Natural killer cell (primary cell): ENCODE measurements at regions not wholly inside any gene's neighbourhood (a gene's known extent, or its start where the extent isn't known, plus 50 kb on each side); places are given as distances from the start of the nearest gene placed in this dataset.

ENCODE experiments used
- ATAC-seq, 3 donors: fragments of 150-1000 bp in 2 of 3; fragments of 200-7000 bp in 1 of 3; cut with Tn5 transposase; 1 replicate in 1 of 3; 2 replicates in 2 of 3; pipeline ENCODE4 v1.10.0; 2021; ENCODE audit warnings: mild to moderate bottlenecking in 2 of 3, moderate library complexity in 2 of 3
- DNase-seq, 2 donors: peaks; one replicate each; pipeline versions ENCODE4 v3.0.0 to v3.0.0-alpha.2; 2013 to 2021; ENCODE audit warnings: mixed read lengths in 1 of 2
- H3K27ac ChIP-seq: one replicate; pipeline ENCODE4 v1.5.1; 2013; ENCODE audit warnings: mild to moderate bottlenecking, low read length
- H3K27me3 ChIP-seq: one replicate; pipeline ENCODE4 v1.6.1; 2013; ENCODE audit warnings: low read length; ENCODE audit not compliant: control insufficient read depth, insufficient read depth
- H3K36me3 ChIP-seq: one replicate; pipeline ENCODE4 v1.6.1; 2013; ENCODE audit warnings: low read length; ENCODE audit not compliant: control insufficient read depth, insufficient read depth
- H3K4me1 ChIP-seq: one replicate; pipeline ENCODE4 v1.6.1; 2013; ENCODE audit warnings: low read length; ENCODE audit not compliant: control insufficient read depth, insufficient read depth
- H3K4me3 ChIP-seq: one replicate; pipeline ENCODE4 v1.5.1; 2013; ENCODE audit warnings: low read length
- H3K9me3 ChIP-seq: one replicate; pipeline ENCODE4 v1.6.1; 2013; ENCODE audit warnings: low read length; ENCODE audit not compliant: control insufficient read depth, insufficient read depth
- H3K27ac Mint-ChIP-seq, 2 donors: one replicate each; pipeline ENCODE4 v1.8.0; 2022; ENCODE audit warnings: mild to moderate bottlenecking in 2 of 2, mixed read lengths in 2 of 2, moderate library complexity in 1 of 2
- H3K27me3 Mint-ChIP-seq, 2 donors: one replicate each; pipeline ENCODE4 v1.8.0; 2022; ENCODE audit warnings: low read depth in 2 of 2, mixed read lengths in 2 of 2
- H3K36me3 Mint-ChIP-seq: one replicate; pipeline ENCODE4 v1.8.0; 2022; ENCODE audit warnings: mixed read lengths
- H3K4me1 Mint-ChIP-seq, 2 donors: one replicate each; pipeline ENCODE4 v1.8.0; 2022; ENCODE audit warnings: mixed read lengths in 2 of 2
- H3K4me3 Mint-ChIP-seq: one replicate; pipeline ENCODE4 v1.8.0; 2022; ENCODE audit warnings: mild to moderate bottlenecking, moderate library complexity, mixed read lengths
- H3K9me3 Mint-ChIP-seq, 2 donors: one replicate each; pipeline ENCODE4 v1.8.0; 2022; ENCODE audit warnings: mixed read lengths in 2 of 2
- CTCF ChIP-seq: fragments of 200-600 bp; IDR thresholded peaks from one replicate; pipeline ENCODE4 v1.8.0; 2022; ENCODE audit warnings: antibody characterized with exemption
- WGBS: methylation state at CpG from one replicate; pipeline ENCODE4 v1.1.7; 2013; ENCODE audit warnings: missing lambda C conversion rate; ENCODE audit not compliant: insufficient coverage; 5-methylcytosine and 5-hydroxymethylcytosine counted together
- intact Hi-C: fragments of 100-400 bp; cut with micrococcal nuclease; formaldehyde crosslinking; loops from one replicate; pipeline ENCODE4 v1.14.2; 2022

GRCh38 chr16:26744430-26744829 is 322.3 kb upstream of the C16orf82 start:
- DNase-seq (no peak), ATAC-seq (no peak)
- Histone ChIP-seq H3K27ac (no peak overlapping the region), H3K4me1 (no peaks in the 10 kb centered on the region), H3K27me3 (no peaks in the 10 kb centered on the region), H3K4me3 (no peak overlapping the region), H3K9me3 (no peaks in the 10 kb centered on the region), H3K36me3 (no peaks in the 10 kb centered on the region)
- H3K36me3 Mint-ChIP-seq = no peaks in the 10 kb centered on the region
- H3K4me3 Mint-ChIP-seq = no peak overlapping the region
- H3K4me1 Mint-ChIP-seq = no peaks in the 10 kb centered on the region
- no peak for TF ChIP-seq CTCF
- intact Hi-C loops = no loop called here
- 56% methylated on average over 4 of the region's 5 CpGs for WGBS
- peaks cover 0 to 2% of the 10 kb centered on the region in 2 donors for H3K9me3 Mint-ChIP-seq
- peaks cover 5 to 7% of the 10 kb centered on the region in 2 donors for H3K27me3 Mint-ChIP-seq
- no peak overlapping the region for H3K27ac Mint-ChIP-seq

GRCh38 chr16:26747760-26748159 is 319.0 kb upstream of the C16orf82 start:
- H3K27me3 ChIP-seq = no peaks in the 10 kb centered on the region
- intact Hi-C loops = no loop called here
- no peak for TF ChIP-seq CTCF

GRCh38 chr16:26749072-26749471 is 317.7 kb upstream of the C16orf82 start:
- no peaks in the 10 kb centered on the region for H3K4me1 Mint-ChIP-seq
- peaks cover 5 to 7% of the 10 kb centered on the region in 2 donors for H3K27me3 Mint-ChIP-seq
- TF ChIP-seq CTCF = no peak
- ATAC-seq (no peak), DNase-seq (no peak)
- H3K27me3 ChIP-seq = no peaks in the 10 kb centered on the region
- no peak overlapping the region for H3K4me3 ChIP-seq
- no CpG with 5 or more reads among the region's 2 CpGs for WGBS
- H3K27ac Mint-ChIP-seq = no peak overlapping the region
- no peaks in the 10 kb centered on the region for H3K9me3 ChIP-seq
- H3K4me1 ChIP-seq = no peaks in the 10 kb centered on the region
- no peaks in the 10 kb centered on the region for H3K36me3 ChIP-seq
- H3K27ac ChIP-seq = no peak overlapping the region
- peaks cover 0 to 2% of the 10 kb centered on the region in 2 donors for H3K9me3 Mint-ChIP-seq
- no peak overlapping the region for H3K4me3 Mint-ChIP-seq
- no peaks in the 10 kb centered on the region for H3K36me3 Mint-ChIP-seq
- intact Hi-C loops = no loop called here

More at GRCh38 chr16:26747760-26748159, 319.0 kb upstream of the C16orf82 start:
- WGBS = 43% methylated on average over 4 of the region's 4 CpGs
- peaks cover 0 to 2% of the 10 kb centered on the region in 2 donors for H3K9me3 Mint-ChIP-seq
- Histone ChIP-seq H3K4me1 (no peaks in the 10 kb centered on the region), H3K27ac (no peak overlapping the region), H3K9me3 (no peaks in the 10 kb centered on the region), H3K36me3 (no peaks in the 10 kb centered on the region), H3K4me3 (no peak overlapping the region)
- H3K27ac Mint-ChIP-seq = no peak overlapping the region
- peaks cover 5 to 7% of the 10 kb centered on the region in 2 donors for H3K27me3 Mint-ChIP-seq
- no peaks in the 10 kb centered on the region for H3K4me1 Mint-ChIP-seq
- DNase-seq (no peak), ATAC-seq (no peak)
- H3K4me3 Mint-ChIP-seq = no peak overlapping the region
- H3K36me3 Mint-ChIP-seq = no peaks in the 10 kb centered on the region

- no peaks in the 10 kb centered on the region for H3K9me3 ChIP-seq
- H3K4me3 Mint-ChIP-seq = no peak overlapping the region
- H3K4me1 Mint-ChIP-seq = no peaks in the 10 kb centered on the region
- no peaks in the 10 kb centered on the region for H3K4me1 ChIP-seq
- H3K27ac Mint-ChIP-seq = no peak overlapping the region
- peaks cover 0 to 12% of the 10 kb centered on the region in 2 donors for H3K27me3 Mint-ChIP-seq
- intact Hi-C loops = no loop called here
- 90% methylated on average over 2 of the region's 2 CpGs for WGBS
- H3K9me3 Mint-ChIP-seq = peaks cover 8 to 11% of the 10 kb centered on the region in 2 donors
- no peak for TF ChIP-seq CTCF
- H3K27ac ChIP-seq = no peak overlapping the region
- no peak overlapping the region for H3K4me3 ChIP-seq
- H3K36me3 ChIP-seq = no peaks in the 10 kb centered on the region
- ATAC-seq (no peak), DNase-seq (no peak)
- H3K36me3 Mint-ChIP-seq = no peaks in the 10 kb centered on the region
- no peaks in the 10 kb centered on the region for H3K27me3 ChIP-seq
Observed at GRCh38 chr16:26752166-26752565, 314.6 kb upstream of the C16orf82 start.
